ENCODE measurements at regions not wholly inside any gene's neighbourhood (a gene's known extent, or its start where the extent isn't known, plus 50 kb on each side); places are given as distances from the start of the nearest gene placed in this dataset.

DNA sequence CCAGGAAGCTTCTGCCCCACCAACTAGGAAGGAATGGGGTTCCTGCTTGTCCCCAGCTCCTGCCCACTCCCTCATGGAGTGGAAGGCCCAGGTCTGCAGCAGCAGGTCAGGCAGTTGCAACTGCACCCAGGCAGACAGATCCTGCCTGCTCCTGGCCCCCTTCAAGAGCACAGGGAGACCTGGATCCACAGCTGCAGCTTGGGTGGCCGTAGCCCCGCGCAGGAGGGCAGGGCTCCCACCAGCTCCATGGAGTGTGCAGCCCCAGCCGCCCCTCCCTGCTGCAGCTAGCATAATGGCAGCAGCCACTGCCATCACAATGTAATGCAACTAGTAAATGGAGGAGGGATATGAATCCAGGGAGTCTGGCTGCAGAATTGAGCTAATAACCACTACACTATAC, 187.5 kb upstream of the PLET1 start:
- WGBS, 2 donors, result 93 to 94% methylated on average over 4 of the region's 4 CpGs

DNA sequence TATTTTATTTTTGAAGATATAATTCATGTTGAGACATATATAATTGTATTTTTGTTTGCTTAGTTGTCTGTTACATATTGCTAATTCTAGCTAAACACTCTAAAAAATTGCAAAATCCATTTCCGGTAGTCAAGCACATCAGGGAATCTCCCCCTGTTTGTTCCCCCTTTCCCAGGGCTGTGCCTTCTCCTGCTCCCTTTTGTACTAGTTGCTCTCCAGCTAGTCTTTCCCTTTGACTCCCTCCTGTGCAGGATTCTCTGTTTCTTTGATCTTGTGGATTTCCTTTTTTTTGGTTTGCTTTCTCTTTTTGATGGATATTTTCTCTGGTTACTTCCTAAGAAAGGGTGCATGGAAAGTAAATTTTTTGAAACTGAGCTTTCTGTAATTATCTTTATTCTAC, 188.1 kb upstream of the PLET1 start:
- Histone ChIP-seq H3K27ac (ENCODE audit: low read depth in 2 of 2, low read length in 1 of 2) (no peak overlapping the region), H3K36me3 (ENCODE audit: control insufficient read depth in 2 of 2, insufficient read depth in 2 of 2, low read length in 1 of 2) (no peaks in the 10 kb centered on the region), H3K4me1 (ENCODE audit: control insufficient read depth in 2 of 2, insufficient read depth in 2 of 2, low read length in 1 of 2) (no peaks in the 10 kb centered on the region), H3K4me3 (ENCODE audit: low read depth in 1 of 2, low read length in 2 of 2) (no peak overlapping the region), H3K27me3 (ENCODE audit: control insufficient read depth in 1 of 2, insufficient read depth in 2 of 2, low read length in 2 of 2) (no peaks in the 10 kb centered on the region), H3K9me3 (ENCODE audit: control insufficient read depth in 2 of 2, insufficient read depth in 1 of 2, low read depth in 1 of 2, low read length in 1 of 2) (no peaks in the 10 kb centered on the region)
- 83 to 86% methylated on average over 1 of the region's 1 CpG for WGBS, 2 donors

More for the DNA sequence above, 187.5 kb upstream of the PLET1 start:
- H3K4me3 ChIP-seq (ENCODE audit: low read depth in 1 of 2, low read length in 2 of 2), result no peak overlapping the region
- H3K27ac ChIP-seq (ENCODE audit: low read depth in 2 of 2, low read length in 1 of 2), result no peak overlapping the region
- H3K36me3 ChIP-seq (ENCODE audit: control insufficient read depth in 2 of 2, insufficient read depth in 2 of 2, low read length in 1 of 2), result no peaks in the 10 kb centered on the region
- H3K9me3 ChIP-seq (ENCODE audit: control insufficient read depth in 2 of 2, insufficient read depth in 1 of 2, low read depth in 1 of 2, low read length in 1 of 2), result no peaks in the 10 kb centered on the region
- H3K4me1 ChIP-seq (ENCODE audit: control insufficient read depth in 2 of 2, insufficient read depth in 2 of 2, low read length in 1 of 2), result no peaks in the 10 kb centered on the region
- no peaks in the 10 kb centered on the region for H3K27me3 ChIP-seq (ENCODE audit: control insufficient read depth in 1 of 2, insufficient read depth in 2 of 2, low read length in 2 of 2)

GRCh38 chr11:112451250-112451649, 190.6 kb upstream of the PLET1 start:
- Histone ChIP-seq H3K4me3 (ENCODE audit: low read depth in 1 of 2, low read length in 2 of 2) (no peak overlapping the region), H3K4me1 (ENCODE audit: control insufficient read depth in 2 of 2, insufficient read depth in 2 of 2, low read length in 1 of 2) (no peaks in the 10 kb centered on the region), H3K27me3 (ENCODE audit: control insufficient read depth in 1 of 2, insufficient read depth in 2 of 2, low read length in 2 of 2) (no peaks in the 10 kb centered on the region), H3K36me3 (ENCODE audit: control insufficient read depth in 2 of 2, insufficient read depth in 2 of 2, low read length in 1 of 2) (no peaks in the 10 kb centered on the region), H3K27ac (ENCODE audit: low read depth in 2 of 2, low read length in 1 of 2) (no peak overlapping the region), H3K9me3 (ENCODE audit: control insufficient read depth in 2 of 2, insufficient read depth in 1 of 2, low read depth in 1 of 2, low read length in 1 of 2) (no peaks in the 10 kb centered on the region)
- 95 to 96% methylated on average over 4 of the region's 4 CpGs for WGBS, 2 donors

DNA sequence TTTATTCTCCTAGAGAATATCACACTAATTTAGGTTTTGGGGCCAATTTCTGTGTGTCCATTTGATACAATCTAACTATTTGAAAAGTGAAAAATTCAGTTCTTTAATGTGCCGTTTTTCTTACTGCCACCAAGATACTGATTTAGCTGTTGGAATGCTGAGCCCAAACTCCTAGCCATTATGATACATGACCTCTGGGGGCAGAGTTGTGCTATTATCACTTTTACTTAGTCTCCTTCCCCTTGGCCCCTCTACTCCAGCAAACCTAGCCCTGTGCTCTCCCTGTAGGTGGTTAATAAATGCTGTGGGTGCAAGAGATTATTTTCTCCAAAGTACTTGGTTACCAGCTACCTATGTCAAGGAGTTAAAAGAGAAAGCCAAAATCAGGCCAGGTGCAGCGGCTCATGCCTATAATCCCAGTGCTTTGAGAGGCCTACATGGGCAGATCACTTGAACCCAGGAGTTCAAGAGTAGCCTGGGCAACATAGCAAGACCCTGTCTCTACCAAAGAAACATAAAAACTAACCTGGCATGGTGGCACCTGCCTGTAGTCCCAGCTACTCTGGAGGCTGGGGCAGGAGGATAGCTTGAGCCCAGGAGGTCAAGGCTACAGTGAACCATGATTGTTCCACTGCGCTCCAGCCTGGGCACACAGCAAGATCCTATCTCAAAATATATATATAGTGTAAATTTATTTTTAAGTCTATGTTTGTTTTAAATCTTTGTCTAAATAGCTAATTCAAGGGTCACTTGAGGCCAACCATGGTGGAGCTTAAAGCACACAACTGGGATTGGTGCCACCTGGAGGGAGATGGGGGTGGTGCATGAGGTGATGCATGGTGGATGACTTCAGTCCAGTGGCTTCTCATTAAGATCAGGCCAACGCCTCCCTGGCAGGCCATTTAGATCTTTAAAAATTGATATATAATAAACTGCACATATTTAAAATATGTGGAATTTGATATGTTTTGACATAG, 193.2 kb upstream of the PLET1 start:
- no peaks in the 10 kb centered on the region for H3K36me3 ChIP-seq (ENCODE audit: control insufficient read depth in 2 of 2, insufficient read depth in 2 of 2, low read length in 1 of 2)
- H3K27ac ChIP-seq (ENCODE audit: low read depth in 2 of 2, low read length in 1 of 2), result no peak overlapping the region
- H3K27me3 ChIP-seq (ENCODE audit: control insufficient read depth in 1 of 2, insufficient read depth in 2 of 2, low read length in 2 of 2), result no peaks in the 10 kb centered on the region
- H3K9me3 ChIP-seq (ENCODE audit: control insufficient read depth in 2 of 2, insufficient read depth in 1 of 2, low read depth in 1 of 2, low read length in 1 of 2), result no peaks in the 10 kb centered on the region
- WGBS, 2 donors, result 89 to 92% methylated on average over 4 of the region's 4 CpGs
- H3K4me1 ChIP-seq (ENCODE audit: control insufficient read depth in 2 of 2, insufficient read depth in 2 of 2, low read length in 1 of 2), result no peaks in the 10 kb centered on the region
- no peak overlapping the region for H3K4me3 ChIP-seq (ENCODE audit: low read depth in 1 of 2, low read length in 2 of 2)

GRCh38 chr11:112454841-112455240, 194.2 kb upstream of the PLET1 start:
- Histone ChIP-seq H3K4me1 (ENCODE audit: control insufficient read depth in 2 of 2, insufficient read depth in 2 of 2, low read length in 1 of 2) (no peaks in the 10 kb centered on the region), H3K27me3 (ENCODE audit: control insufficient read depth in 1 of 2, insufficient read depth in 2 of 2, low read length in 2 of 2) (no peaks in the 10 kb centered on the region), H3K4me3 (ENCODE audit: low read depth in 1 of 2, low read length in 2 of 2) (no peak overlapping the region), H3K27ac (ENCODE audit: low read depth in 2 of 2, low read length in 1 of 2) (no peak overlapping the region), H3K36me3 (ENCODE audit: control insufficient read depth in 2 of 2, insufficient read depth in 2 of 2, low read length in 1 of 2) (no peaks in the 10 kb centered on the region), H3K9me3 (ENCODE audit: control insufficient read depth in 2 of 2, insufficient read depth in 1 of 2, low read depth in 1 of 2, low read length in 1 of 2) (no peaks in the 10 kb centered on the region)
- WGBS, 2 donors, result 75 to 79% methylated on average over 4 of the region's 4 CpGs

DNA sequence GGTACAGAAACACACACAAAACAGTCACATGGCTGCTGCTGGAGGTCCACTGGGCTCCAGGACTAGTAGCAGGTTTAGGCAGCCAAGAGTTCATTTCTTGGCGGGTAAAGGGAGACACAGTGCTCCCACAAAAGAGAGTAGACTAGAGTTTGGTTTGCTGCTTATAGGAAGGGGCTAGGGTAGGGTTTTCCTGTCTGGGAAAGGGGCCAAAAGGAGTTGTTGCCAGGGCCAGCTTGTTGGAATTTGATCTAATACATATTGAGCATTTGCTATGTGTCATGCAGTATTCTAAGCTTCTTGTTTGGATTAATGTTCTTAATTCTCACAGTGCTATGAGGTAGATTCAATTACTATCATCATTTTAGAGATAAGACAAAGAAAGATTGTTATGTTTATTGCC, 195.1 kb upstream of the PLET1 start:
- 70 to 79% methylated on average over 1 of the region's 1 CpG for WGBS, 2 donors
- Histone ChIP-seq H3K4me1 (ENCODE audit: control insufficient read depth in 2 of 2, insufficient read depth in 2 of 2, low read length in 1 of 2) (no peaks in the 10 kb centered on the region), H3K36me3 (ENCODE audit: control insufficient read depth in 2 of 2, insufficient read depth in 2 of 2, low read length in 1 of 2) (no peaks in the 10 kb centered on the region)

DNA sequence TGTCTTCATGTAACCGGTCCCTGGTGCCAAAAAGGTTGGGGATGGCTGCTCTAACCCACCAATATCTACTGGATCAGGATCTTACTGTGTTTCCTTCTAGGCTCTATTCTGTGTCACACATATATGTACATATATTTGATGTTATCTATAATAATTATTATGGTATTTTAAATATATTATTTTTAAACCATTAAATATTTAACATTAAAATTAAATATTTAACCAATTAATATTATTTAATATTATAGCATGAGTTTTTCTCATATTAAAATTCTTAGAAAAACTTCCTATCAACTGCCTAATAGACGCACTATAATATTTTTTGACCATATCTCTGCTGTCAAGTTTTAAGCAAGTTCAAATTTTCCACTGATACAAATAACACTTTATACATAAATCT, 196.9 kb upstream of the PLET1 start:
- no peaks in the 10 kb centered on the region for H3K4me1 ChIP-seq (ENCODE audit: control insufficient read depth in 2 of 2, insufficient read depth in 2 of 2, low read length in 1 of 2)
- no peaks in the 10 kb centered on the region for H3K27me3 ChIP-seq (ENCODE audit: control insufficient read depth in 1 of 2, insufficient read depth in 2 of 2, low read length in 2 of 2)
- H3K27ac ChIP-seq (ENCODE audit: low read depth in 2 of 2, low read length in 1 of 2), result no peak overlapping the region
- no peaks in the 10 kb centered on the region for H3K9me3 ChIP-seq (ENCODE audit: control insufficient read depth in 2 of 2, insufficient read depth in 1 of 2, low read depth in 1 of 2, low read length in 1 of 2)
- H3K4me3 ChIP-seq (ENCODE audit: low read depth in 1 of 2, low read length in 2 of 2), result no peak overlapping the region
- H3K36me3 ChIP-seq (ENCODE audit: control insufficient read depth in 2 of 2, insufficient read depth in 2 of 2, low read length in 1 of 2), result no peaks in the 10 kb centered on the region
- 89 to 97% methylated on average over 2 of the region's 2 CpGs for WGBS, 2 donors

More for the DNA sequence above, 195.1 kb upstream of the PLET1 start:
- no peak overlapping the region for H3K27ac ChIP-seq (ENCODE audit: low read depth in 2 of 2, low read length in 1 of 2)
- H3K9me3 ChIP-seq (ENCODE audit: control insufficient read depth in 2 of 2, insufficient read depth in 1 of 2, low read depth in 1 of 2, low read length in 1 of 2), result no peaks in the 10 kb centered on the region
- no peaks in the 10 kb centered on the region for H3K27me3 ChIP-seq (ENCODE audit: control insufficient read depth in 1 of 2, insufficient read depth in 2 of 2, low read length in 2 of 2)
- no peak overlapping the region for H3K4me3 ChIP-seq (ENCODE audit: low read depth in 1 of 2, low read length in 2 of 2)

DNA sequence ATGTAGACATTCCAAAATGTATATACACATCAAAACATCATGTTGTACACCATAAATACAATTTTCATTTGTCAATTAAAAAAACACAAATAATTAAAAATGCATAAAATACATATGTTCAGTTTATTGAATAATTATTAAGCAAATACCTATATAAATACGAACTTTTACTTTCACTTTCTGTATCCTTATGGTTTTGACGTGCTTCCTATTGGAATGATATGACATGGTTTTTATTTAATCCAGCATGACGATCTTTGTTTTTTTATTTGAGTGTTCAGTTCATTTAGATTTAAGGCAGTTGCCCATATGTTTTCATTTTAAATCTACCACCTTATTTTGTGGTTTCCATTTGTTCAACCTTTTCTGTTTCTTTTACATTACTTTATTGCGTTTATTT, 198.3 kb upstream of the PLET1 start:
- 43 to 49% methylated on average over 4 of the region's 4 CpGs for WGBS, 2 donors
- no peaks in the 10 kb centered on the region for H3K4me1 ChIP-seq (ENCODE audit: control insufficient read depth in 2 of 2, insufficient read depth in 2 of 2, low read length in 1 of 2)
- no peaks in the 10 kb centered on the region for H3K27me3 ChIP-seq (ENCODE audit: control insufficient read depth in 1 of 2, insufficient read depth in 2 of 2, low read length in 2 of 2)
- no peak overlapping the region for H3K27ac ChIP-seq (ENCODE audit: low read depth in 2 of 2, low read length in 1 of 2)
- no peaks in the 10 kb centered on the region for H3K36me3 ChIP-seq (ENCODE audit: control insufficient read depth in 2 of 2, insufficient read depth in 2 of 2, low read length in 1 of 2)
- no peak overlapping the region for H3K4me3 ChIP-seq (ENCODE audit: low read depth in 1 of 2, low read length in 2 of 2)
- no peaks in the 10 kb centered on the region for H3K9me3 ChIP-seq (ENCODE audit: control insufficient read depth in 2 of 2, insufficient read depth in 1 of 2, low read depth in 1 of 2, low read length in 1 of 2)

GRCh38 chr11:112460141-112460540, 199.5 kb upstream of the PLET1 start:
- Histone ChIP-seq H3K27ac (ENCODE audit: low read depth in 2 of 2, low read length in 1 of 2) (no peak overlapping the region), H3K4me1 (ENCODE audit: control insufficient read depth in 2 of 2, insufficient read depth in 2 of 2, low read length in 1 of 2) (no peaks in the 10 kb centered on the region), H3K36me3 (ENCODE audit: control insufficient read depth in 2 of 2, insufficient read depth in 2 of 2, low read length in 1 of 2) (no peaks in the 10 kb centered on the region), H3K27me3 (ENCODE audit: control insufficient read depth in 1 of 2, insufficient read depth in 2 of 2, low read length in 2 of 2) (no peaks in the 10 kb centered on the region), H3K4me3 (ENCODE audit: low read depth in 1 of 2, low read length in 2 of 2) (no peak overlapping the region), H3K9me3 (ENCODE audit: control insufficient read depth in 2 of 2, insufficient read depth in 1 of 2, low read depth in 1 of 2, low read length in 1 of 2) (no peaks in the 10 kb centered on the region)
- WGBS, 2 donors, result 84 to 89% methylated on average over 5 of the region's 5 CpGs

DNA sequence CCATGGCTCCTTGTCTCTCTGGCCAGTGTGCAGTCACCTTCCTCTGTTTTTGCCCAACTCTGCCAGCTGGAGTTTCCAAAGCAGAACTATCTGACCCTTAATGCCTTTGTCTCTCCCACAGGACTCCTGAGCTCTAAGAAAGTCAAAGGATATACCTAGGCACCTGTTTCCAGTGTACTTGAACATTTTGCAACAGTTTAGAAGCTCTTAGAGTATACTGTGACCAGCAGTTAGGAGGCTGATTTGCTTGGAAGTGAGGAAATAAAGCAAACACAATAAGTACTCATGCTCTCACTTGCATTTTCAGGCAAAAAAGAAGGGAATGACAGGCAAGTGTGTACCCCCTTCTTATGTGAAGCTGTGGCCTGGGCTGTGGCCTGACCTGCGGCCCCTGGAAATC, 204.3 kb upstream of the PLET1 start:
- WGBS, 2 donors, result 93 to 94% methylated on average over 1 of the region's 1 CpG

More for the DNA sequence above, 204.3 kb upstream of the PLET1 start:
- Histone ChIP-seq H3K4me3 (ENCODE audit: low read depth in 1 of 2, low read length in 2 of 2) (no peak overlapping the region), H3K27ac (ENCODE audit: low read depth in 2 of 2, low read length in 1 of 2) (no peak overlapping the region), H3K27me3 (ENCODE audit: control insufficient read depth in 1 of 2, insufficient read depth in 2 of 2, low read length in 2 of 2) (no peaks in the 10 kb centered on the region), H3K9me3 (ENCODE audit: control insufficient read depth in 2 of 2, insufficient read depth in 1 of 2, low read depth in 1 of 2, low read length in 1 of 2) (no peaks in the 10 kb centered on the region), H3K36me3 (ENCODE audit: control insufficient read depth in 2 of 2, insufficient read depth in 2 of 2, low read length in 1 of 2) (no peaks in the 10 kb centered on the region), H3K4me1 (ENCODE audit: control insufficient read depth in 2 of 2, insufficient read depth in 2 of 2, low read length in 1 of 2) (no peaks in the 10 kb centered on the region)

Data from esophagus (tissue), 2 donors.